ENCODE measurements at regions not wholly inside any gene's neighbourhood (a gene's known extent, or its start where the extent isn't known, plus 50 kb on each side); places are given as distances from the start of the nearest gene placed in this dataset.

GRCh38 chr19:13600802-13601201 is 94.5 kb upstream of the CACNA1A start:
- BruUV-seq (replicated peaks), result no TSS peak
- DNase-seq (ENCODE audit: low spot score), result no peak
- POLR2A ChIA-PET, result no interaction called here
- Histone ChIP-seq H3K4me3 (ENCODE audit: low read depth, low read length, poor library complexity, severe bottlenecking) (no peak overlapping the region), H2AFZ (ENCODE audit: low read length) (no peak overlapping the region), H3K36me3 (ENCODE audit: insufficient read depth, low read length) (no peaks in the 10 kb centered on the region), H3K9me2 (ENCODE audit: insufficient read depth, low read length) (no peaks in the 10 kb centered on the region), H4K20me1 (ENCODE audit: insufficient read depth, low read length) (no peaks in the 10 kb centered on the region), H3K27ac (ENCODE audit: low read depth, low read length, poor library complexity, severe bottlenecking) (no peak overlapping the region), H3K79me2 (ENCODE audit: insufficient read depth, low read depth, low read length) (no peaks in the 10 kb centered on the region), H3K9me3 (ENCODE audit: low read length) (no peaks in the 10 kb centered on the region), H3K4me1 (ENCODE audit: insufficient read depth, low read length, poor library complexity, severe bottlenecking) (no peaks in the 10 kb centered on the region), H3K4me2 (ENCODE audit: low read length) (no peak overlapping the region)
- TF ChIP-seq CTCF (conservative IDR thresholded peaks at IDR 0.05; ENCODE audit: low read length) (no peak), EZH2phosphoT487 (IDR thresholded peaks at IDR 0.05; ENCODE audit: borderline replicate concordance, low read depth, low read length) (no peak)
- CTCF ChIA-PET (ENCODE audit: unreplicated experiment), result no interaction called here
- intact Hi-C loops (cut with micrococcal nuclease; ENCODE audit: unreplicated experiment), result no loop called here

GRCh38 chr19:13600091-13600490 is 93.8 kb upstream of the CACNA1A start:
- H3K9me3 ChIP-seq (ENCODE audit: low read length), result no peaks in the 10 kb centered on the region
- BruUV-seq (replicated peaks), result no TSS peak
- H3K4me2 ChIP-seq (ENCODE audit: low read length), result no peak overlapping the region
- H3K4me1 ChIP-seq (ENCODE audit: insufficient read depth, low read length, poor library complexity, severe bottlenecking), result no peaks in the 10 kb centered on the region
- no peak overlapping the region for H3K27ac ChIP-seq (ENCODE audit: low read depth, low read length, poor library complexity, severe bottlenecking)
- no peaks in the 10 kb centered on the region for H3K36me3 ChIP-seq (ENCODE audit: insufficient read depth, low read length)
- ChIA-PET POLR2A (no interaction called here), CTCF (ENCODE audit: unreplicated experiment) (no interaction called here)
- no peak for DNase-seq (ENCODE audit: low spot score)
- H3K79me2 ChIP-seq (ENCODE audit: insufficient read depth, low read depth, low read length), result no peaks in the 10 kb centered on the region
- no peak overlapping the region for H2AFZ ChIP-seq (ENCODE audit: low read length)
- H4K20me1 ChIP-seq (ENCODE audit: insufficient read depth, low read length), result no peaks in the 10 kb centered on the region
- no peak overlapping the region for H3K4me3 ChIP-seq (ENCODE audit: low read depth, low read length, poor library complexity, severe bottlenecking)
- TF ChIP-seq CTCF (conservative IDR thresholded peaks at IDR 0.05; ENCODE audit: low read length) (no peak), EZH2phosphoT487 (IDR thresholded peaks at IDR 0.05; ENCODE audit: borderline replicate concordance, low read depth, low read length) (no peak)
- intact Hi-C loops (cut with micrococcal nuclease; ENCODE audit: unreplicated experiment), result no loop called here
- no peaks in the 10 kb centered on the region for H3K9me2 ChIP-seq (ENCODE audit: insufficient read depth, low read length)

GRCh38 chr19:13599681-13600080 is 93.4 kb upstream of the CACNA1A start:
- ChIA-PET POLR2A (no interaction called here), CTCF (ENCODE audit: unreplicated experiment) (no interaction called here)
- no peak for DNase-seq (ENCODE audit: low spot score)

More at GRCh38 chr19:13599681-13600080, 93.4 kb upstream of the CACNA1A start:
- no TSS peak for BruUV-seq (replicated peaks)
- Histone ChIP-seq H3K4me2 (ENCODE audit: low read length) (no peak overlapping the region), H2AFZ (ENCODE audit: low read length) (no peak overlapping the region), H3K9me3 (ENCODE audit: low read length) (no peaks in the 10 kb centered on the region), H3K9me2 (ENCODE audit: insufficient read depth, low read length) (no peaks in the 10 kb centered on the region), H4K20me1 (ENCODE audit: insufficient read depth, low read length) (no peaks in the 10 kb centered on the region), H3K4me3 (ENCODE audit: low read depth, low read length, poor library complexity, severe bottlenecking) (no peak overlapping the region), H3K79me2 (ENCODE audit: insufficient read depth, low read depth, low read length) (no peaks in the 10 kb centered on the region), H3K4me1 (ENCODE audit: insufficient read depth, low read length, poor library complexity, severe bottlenecking) (no peaks in the 10 kb centered on the region), H3K36me3 (ENCODE audit: insufficient read depth, low read length) (no peaks in the 10 kb centered on the region), H3K27ac (ENCODE audit: low read depth, low read length, poor library complexity, severe bottlenecking) (no peak overlapping the region)
- TF ChIP-seq CTCF (conservative IDR thresholded peaks at IDR 0.05; ENCODE audit: low read length) (no peak), EZH2phosphoT487 (IDR thresholded peaks at IDR 0.05; ENCODE audit: borderline replicate concordance, low read depth, low read length) (no peak)
- intact Hi-C loops (cut with micrococcal nuclease; ENCODE audit: unreplicated experiment), result loop anchor here (5.0 to 10.0 kb wide), 2 partner anchors 123 to 475 kb away; partner anchors contain the start of gene MISP3
